HCT116 (cell line): ENCODE measurements at regions not wholly inside any gene's neighbourhood (a gene's known extent, or its start where the extent isn't known, plus 50 kb on each side); places are given as distances from the start of the nearest gene placed in this dataset.

Experiments used
- EZH2 ChIP-seq: fragments of 200-600 bp; sonication (generic); IDR thresholded peaks from 2 replicates; pipeline ENCODE4 v1.6.1; 2017; ENCODE audit warnings: antibody characterized with exemption, mixed run types
- JUND ChIP-seq: IDR thresholded peaks from 2 replicates; pipeline ENCODE4 v1.6.1; 2012
- POLR2A ChIP-seq: IDR thresholded peaks from 2 replicates; pipeline ENCODE4 v1.7.0; 2011; ENCODE audit warnings: borderline replicate concordance; ENCODE audit not compliant: insufficient read depth, insufficient read length; ENCODE audit errors: extremely low read depth

DNA sequence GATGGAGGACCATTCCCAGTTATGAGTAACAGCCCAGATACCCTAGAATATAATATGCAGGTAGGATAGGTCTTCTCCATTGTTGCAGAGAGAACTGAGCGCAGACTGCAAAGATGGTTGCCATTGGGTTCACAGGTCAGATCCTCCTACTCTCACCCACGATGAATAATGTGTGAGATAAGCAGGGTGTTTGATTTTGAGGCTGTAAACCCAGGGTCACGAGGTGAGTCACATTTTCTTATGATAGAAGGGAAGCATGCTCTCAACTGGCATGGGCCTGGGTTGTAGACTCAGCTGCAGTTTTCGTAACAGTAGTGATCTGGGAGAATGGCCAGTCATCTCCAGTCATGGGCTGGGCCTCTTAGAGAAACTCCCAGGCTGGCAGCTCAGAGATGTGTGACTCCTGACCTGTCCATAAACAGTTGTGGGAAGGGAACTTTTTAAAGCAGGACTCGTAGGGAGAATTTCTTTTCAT lies 74.2 kb downstream of the CD164 start:
- TF ChIP-seq JUND (no peak), EZH2 (no peak), POLR2A (no peak)
